GM20000 (cell line): ENCODE measurements at regions not wholly inside any gene's neighbourhood (a gene's known extent, or its start where the extent isn't known, plus 50 kb on each side); places are given as distances from the start of the nearest gene placed in this dataset.
"Not testable (repeated sequence)": the region's sequence is repeated elsewhere in the genome, so short reads cannot be mapped to it uniquely, and the experiment has no call there.

ENCODE experiments used
- DNase-seq: peaks from one replicate; pipeline ENCODE4 v3.0.0; 2012; ENCODE audit warnings: low spot score
- CTCF ChIP-seq: IDR thresholded peaks from 2 replicates; pipeline ENCODE4 v1.5.1; 2012; ENCODE audit warnings: mild to moderate bottlenecking, control low read depth; ENCODE audit errors: extremely low read depth, missing control alignments

- TF ChIP-seq CTCF, result no peak
- DNase-seq, result no peak
Measured at GRCh38 chr2:52054824-52055223, 1022.9 kb upstream of the NRXN1 start.

- no peak for TF ChIP-seq CTCF
- DNase-seq, result no peak
Measured at GRCh38 chr2:52036853-52037252, 1004.9 kb upstream of the NRXN1 start.

GRCh38 chr2:52036024-52036423 lies 1004.1 kb upstream of the NRXN1 start:
- DNase-seq, result no peak

GRCh38 chr2:52035391-52035790 lies 1003.5 kb upstream of the NRXN1 start:
- no peak for TF ChIP-seq CTCF
- no peak for DNase-seq

More at GRCh38 chr2:52036024-52036423, 1004.1 kb upstream of the NRXN1 start:
- no peak for TF ChIP-seq CTCF

GRCh38 chr2:52034706-52035105 lies 1002.8 kb upstream of the NRXN1 start:
- DNase-seq, result no peak

GRCh38 chr2:52022006-52022405 lies 990.1 kb upstream of the NRXN1 start:
- TF ChIP-seq CTCF, result no peak
- DNase-seq, result no peak

More at GRCh38 chr2:52034706-52035105, 1002.8 kb upstream of the NRXN1 start:
- no peak for TF ChIP-seq CTCF

- no peak for TF ChIP-seq CTCF
- DNase-seq, result no peak
Measured at GRCh38 chr2:52017646-52018235, 985.8 kb upstream of the NRXN1 start.

GRCh38 chr2:52006821-52007366 lies 975.0 kb upstream of the NRXN1 start:
- not testable (repeated sequence) for DNase-seq
